ENCODE measurements at regions not wholly inside any gene's neighbourhood (a gene's known extent, or its start where the extent isn't known, plus 50 kb on each side); places are given as distances from the start of the nearest gene placed in this dataset.

DNA sequence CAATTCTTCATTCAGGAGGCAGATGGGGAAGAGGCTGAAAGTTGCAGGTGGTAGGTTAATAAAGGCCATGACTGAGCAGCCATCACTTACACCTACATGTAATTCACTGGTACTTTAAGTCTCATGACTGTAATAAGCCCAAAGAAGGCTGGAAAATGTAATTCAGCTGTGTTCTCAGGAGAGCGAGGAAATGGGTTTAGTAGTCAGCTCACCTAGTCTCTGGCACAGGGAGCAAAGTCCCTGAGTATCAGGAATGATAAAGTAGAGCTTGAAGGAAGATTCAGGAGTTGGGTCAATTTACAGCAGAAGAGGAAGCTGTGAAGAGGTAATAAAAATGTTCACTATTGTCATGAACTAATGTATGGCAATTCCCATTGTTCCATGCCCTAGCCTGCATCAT is 393.4 kb upstream of the KAZN start:
- 90 to 100% methylated on average over 1 of the region's 1 CpG for WGBS, 2 donors
- intact Hi-C loops (cut with DNase I; ENCODE audit: low total_unique reads) = no loop called here
- TF ChIP-seq CTCF (IDR thresholded peaks at IDR 0.05) (no peak), POLR2A (IDR thresholded peaks at IDR 0.05) (no peak)
- no peak overlapping the region for H3K4me3 ChIP-seq (ENCODE audit: low read depth, poor library complexity, severe bottlenecking)
- no peak for DNase-seq (ENCODE audit: low spot score in 2 of 2)

- DNase-seq (ENCODE audit: low spot score in 2 of 2) = no peak
- intact Hi-C loops (cut with DNase I; ENCODE audit: low total_unique reads) = no loop called here
- TF ChIP-seq POLR2A (IDR thresholded peaks at IDR 0.05) (no peak), CTCF (IDR thresholded peaks at IDR 0.05) (no peak)
- H3K4me3 ChIP-seq (ENCODE audit: low read depth, poor library complexity, severe bottlenecking) = no peak overlapping the region
Measured at GRCh38 chr1:14215151-14215550, 383.3 kb upstream of the KAZN start.

DNA sequence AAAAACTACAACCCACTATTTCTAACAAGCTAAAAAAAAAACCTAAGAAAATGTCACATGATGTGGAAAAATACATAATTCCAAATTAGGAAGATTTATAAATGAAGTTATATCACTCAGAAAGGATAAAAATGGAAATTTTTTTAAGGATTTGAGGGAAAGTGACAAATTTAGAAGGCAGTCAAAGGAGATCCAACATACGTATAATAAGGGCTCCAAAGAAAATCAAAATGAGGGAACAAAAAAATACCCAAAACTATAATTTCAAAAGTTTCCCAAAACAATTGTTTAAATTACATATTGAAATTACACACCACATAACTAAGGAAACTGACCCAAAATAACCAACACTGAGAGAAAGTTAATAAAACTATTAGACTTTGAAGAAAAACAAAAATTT is 381.1 kb upstream of the KAZN start:
- intact Hi-C loops (cut with DNase I; ENCODE audit: low total_unique reads) = no loop called here
- TF ChIP-seq POLR2A (IDR thresholded peaks at IDR 0.05) = no peak
- no peak for TF ChIP-seq CTCF (IDR thresholded peaks at IDR 0.05)
- 52 to 97% methylated on average over 1 of the region's 1 CpG for WGBS, 2 donors
- no peak for DNase-seq (ENCODE audit: low spot score in 2 of 2)
- no peak overlapping the region for H3K4me3 ChIP-seq (ENCODE audit: low read depth, poor library complexity, severe bottlenecking)

DNA sequence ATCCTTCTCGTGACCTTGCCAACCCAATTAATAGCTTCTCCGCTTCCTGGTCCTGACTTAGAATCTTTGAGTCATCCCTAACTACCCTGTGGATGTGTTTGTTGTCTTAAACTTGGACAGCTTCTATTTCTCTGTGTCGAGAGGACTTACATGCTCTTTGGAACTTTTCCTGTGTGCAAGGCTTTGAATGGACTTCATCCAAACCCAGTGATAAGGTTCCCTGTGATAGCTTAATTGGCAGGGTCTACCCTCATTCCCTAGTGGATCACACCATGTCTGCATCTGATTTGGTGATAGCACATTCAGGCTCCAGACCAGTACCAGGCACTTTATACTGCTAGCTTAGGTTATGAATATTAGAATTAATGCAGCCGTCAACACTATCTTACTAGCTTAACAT is 378.2 kb upstream of the KAZN start:
- no peak for TF ChIP-seq CTCF (IDR thresholded peaks at IDR 0.05)
- no peak for TF ChIP-seq POLR2A (IDR thresholded peaks at IDR 0.05)
- intact Hi-C loops (cut with DNase I; ENCODE audit: low total_unique reads) = no loop called here
- DNase-seq (ENCODE audit: low spot score in 2 of 2) = no peak
- 64 to 70% methylated on average over 4 of the region's 4 CpGs for WGBS, 2 donors
- no peak overlapping the region for H3K4me3 ChIP-seq (ENCODE audit: low read depth, poor library complexity, severe bottlenecking)

- DNase-seq (ENCODE audit: low spot score in 2 of 2) = no peak
- intact Hi-C loops (cut with DNase I; ENCODE audit: low total_unique reads) = no loop called here
- no peak for TF ChIP-seq CTCF (IDR thresholded peaks at IDR 0.05)
- no peak for TF ChIP-seq POLR2A (IDR thresholded peaks at IDR 0.05)
- 64 to 82% methylated on average over 2 of the region's 2 CpGs for WGBS, 2 donors
- no peak overlapping the region for H3K4me3 ChIP-seq (ENCODE audit: low read depth, poor library complexity, severe bottlenecking)
Measured at GRCh38 chr1:14220811-14221210, 377.7 kb upstream of the KAZN start.

DNA sequence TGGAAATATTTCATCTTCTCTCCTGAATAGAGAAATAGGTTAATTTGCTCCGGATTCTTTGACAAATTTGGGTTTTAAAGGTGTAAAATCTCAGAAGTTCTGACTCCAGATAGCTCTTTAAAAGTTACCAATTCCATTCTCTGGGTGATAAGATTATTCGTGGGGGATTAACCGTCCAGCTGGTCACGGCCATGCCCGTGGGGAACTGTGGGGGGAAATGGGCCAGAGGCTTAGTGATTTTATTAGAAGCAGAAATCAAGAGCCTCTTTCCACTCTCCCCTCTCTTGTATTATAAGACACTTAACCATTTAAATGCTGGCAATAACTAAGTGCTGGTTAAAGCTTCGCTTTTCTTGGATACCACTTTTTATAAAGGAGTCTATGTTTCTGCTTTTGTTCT is 376.4 kb upstream of the KAZN start:
- no peak overlapping the region for H3K4me3 ChIP-seq (ENCODE audit: low read depth, poor library complexity, severe bottlenecking)
- TF ChIP-seq CTCF (IDR thresholded peaks at IDR 0.05) (no peak), POLR2A (IDR thresholded peaks at IDR 0.05) (no peak)
- intact Hi-C loops (cut with DNase I; ENCODE audit: low total_unique reads) = no loop called here
- 66 to 69% methylated on average over 6 of the region's 6 CpGs for whole genome bisulfite sequencing, 2 donors
- DNase-seq (ENCODE audit: low spot score in 2 of 2) = no peak

Measured in lower leg skin (tissue), 4 donors.